Liver (tissue), 7 donors: ENCODE measurements at regions not wholly inside any gene's neighbourhood (a gene's known extent, or its start where the extent isn't known, plus 50 kb on each side); places are given as distances from the start of the nearest gene placed in this dataset.

Experiments used
- DNase-seq: peaks from one replicate; pipeline ENCODE4 v3.0.0-alpha.2; 2017; ENCODE audit warnings: low spot score
- H3K27ac ChIP-seq, 2 donors: one replicate each; pipeline ENCODE4 v1.7.0; 2013; ENCODE audit warnings: inconsistent platforms in 2 of 2, low read length in 2 of 2, control low read depth in 1 of 2, low read depth in 1 of 2, mild to moderate bottlenecking in 1 of 2
- H3K27me3 ChIP-seq, 4 donors: one replicate each; pipeline versions ENCODE4 v1.6.1 to v1.7.0; 2013; ENCODE audit warnings: low read length in 3 of 4, inconsistent platforms in 1 of 4, mild to moderate bottlenecking in 1 of 4, moderate library complexity in 1 of 4; ENCODE audit not compliant: control insufficient read depth in 4 of 4, insufficient read depth in 4 of 4
- H3K36me3 ChIP-seq, 4 donors: one replicate each; pipeline versions ENCODE4 v1.6.1 to v1.7.0; 2013; ENCODE audit warnings: low read length in 3 of 4, mild to moderate bottlenecking in 3 of 4, low read depth in 1 of 4, moderate library complexity in 1 of 4; ENCODE audit not compliant: control insufficient read depth in 4 of 4, insufficient read depth in 3 of 4
- H3K4me1 ChIP-seq, 4 donors: one replicate each; pipeline versions ENCODE4 v1.6.1 to v1.7.0; 2013; ENCODE audit warnings: low read length in 3 of 4, mild to moderate bottlenecking in 3 of 4, moderate library complexity in 1 of 4; ENCODE audit not compliant: control insufficient read depth in 4 of 4, insufficient read depth in 4 of 4
- H3K4me3 ChIP-seq, 3 donors: one replicate each; pipeline versions ENCODE4 v1.6.1 to v1.7.0; 2013; ENCODE audit warnings: low read length in 3 of 3, control low read depth in 1 of 3, low read depth in 1 of 3, mild to moderate bottlenecking in 1 of 3
- H3K9ac ChIP-seq, 2 donors: one replicate each; pipeline ENCODE4 v1.7.0; 2013; ENCODE audit warnings: low read length in 2 of 2, mild to moderate bottlenecking in 2 of 2, moderate library complexity in 2 of 2, control low read depth in 1 of 2, low read depth in 1 of 2
- H3K9me3 ChIP-seq, 4 donors: one replicate each; pipeline versions ENCODE4 v1.6.1 to v1.7.0; 2013; ENCODE audit warnings: low read length in 3 of 4; ENCODE audit not compliant: control insufficient read depth in 4 of 4
- EGR1 ChIP-seq, 2 donors: IDR thresholded peaks; 2 replicates each; pipeline ENCODE4 v1.6.1; 2016 to 2018; ENCODE audit warnings: antibody characterized with exemption in 2 of 2, low read depth in 2 of 2
- FOXA1 ChIP-seq: IDR thresholded peaks from 2 replicates; pipeline ENCODE4 v1.6.1; 2016; ENCODE audit warnings: antibody characterized with exemption
- FOXA2 ChIP-seq: IDR thresholded peaks from 2 replicates; pipeline ENCODE4 v1.6.1; 2016; ENCODE audit warnings: antibody characterized with exemption
- RXRA ChIP-seq, 2 donors: IDR thresholded peaks; 2 replicates each; pipeline ENCODE4 v1.6.1; 2017 to 2018; ENCODE audit warnings: antibody characterized with exemption in 2 of 2, mild to moderate bottlenecking in 1 of 2
- YY1 ChIP-seq: IDR thresholded peaks from 2 replicates; pipeline ENCODE4 v1.6.1; 2016; ENCODE audit warnings: antibody characterized with exemption, mild to moderate bottlenecking
- ZBTB33 ChIP-seq: IDR thresholded peaks from 2 replicates; pipeline ENCODE4 v1.6.1; 2016; ENCODE audit warnings: antibody characterized with exemption
- whole genome bisulfite sequencing: extraction: QIAGEN DNeasy Blood & Tissue Kit; methylation state at CpG from one replicate; pipeline ENCODE4 v1.1.7; 2013; 5-methylcytosine and 5-hydroxymethylcytosine counted together
- TF ChIP-seq, protein P1 (sequence below): IDR thresholded peaks from 2 replicates; pipeline ENCODE4 v1.6.1; 2016; ENCODE audit warnings: antibody characterized with exemption
- TF ChIP-seq, protein P2 (sequence below): IDR thresholded peaks from 2 replicates; pipeline ENCODE4 v1.6.1; 2016; ENCODE audit warnings: antibody characterized with exemption
- donor health status: healthy.
- donor health status: healthy.
- donor health status: healthy.
- donor health status: healthy.

- no peak overlapping the region for H3K4me3 ChIP-seq
- no peaks in the 10 kb centered on the region for H3K36me3 ChIP-seq
- no peaks in the 10 kb centered on the region for H3K9me3 ChIP-seq
- no peaks in the 10 kb centered on the region for H3K4me1 ChIP-seq
- peaks cover 0 to 2% (median 0%) of the 10 kb centered on the region in 4 donors for H3K27me3 ChIP-seq
- H3K27ac ChIP-seq: no peak overlapping the region
- WGBS: 70% methylated on average over 3 of the region's 3 CpGs
- H3K9ac ChIP-seq: no peak overlapping the region
- DNase-seq: no peak
- TF ChIP-seq, protein P1, sequence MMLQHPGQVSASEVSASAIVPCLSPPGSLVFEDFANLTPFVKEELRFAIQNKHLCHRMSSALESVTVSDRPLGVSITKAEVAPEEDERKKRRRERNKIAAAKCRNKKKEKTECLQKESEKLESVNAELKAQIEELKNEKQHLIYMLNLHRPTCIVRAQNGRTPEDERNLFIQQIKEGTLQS: no peak
- no peak for TF ChIP-seq EGR1 (IDR thresholded peaks at IDR 0.05; ENCODE audit: low read depth in 2 of 2)
Measured at GRCh38 chr13:104315606-104316005, 1249.4 kb upstream of the SLC10A2 start.

- H3K9me3 ChIP-seq: no peaks in the 10 kb centered on the region
- H3K4me3 ChIP-seq: no peak overlapping the region
- H3K36me3 ChIP-seq: no peaks in the 10 kb centered on the region
- no peaks in the 10 kb centered on the region for H3K4me1 ChIP-seq
- H3K9ac ChIP-seq: no peak overlapping the region
- 77% methylated on average over 3 of the region's 3 CpGs for WGBS
- no peak for DNase-seq
- no peak overlapping the region for H3K27ac ChIP-seq
- TF ChIP-seq FOXA2 (no peak), ZBTB33 (no peak)
- TF ChIP-seq, protein P2, sequence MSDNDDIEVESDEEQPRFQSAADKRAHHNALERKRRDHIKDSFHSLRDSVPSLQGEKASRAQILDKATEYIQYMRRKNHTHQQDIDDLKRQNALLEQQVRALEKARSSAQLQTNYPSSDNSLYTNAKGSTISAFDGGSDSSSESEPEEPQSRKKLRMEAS: no peak
- peaks cover 0 to 2% (median 0%) of the 10 kb centered on the region in 4 donors for H3K27me3 ChIP-seq
Measured at GRCh38 chr13:104314926-104315535, 1248.8 kb upstream of the SLC10A2 start.

GRCh38 chr13:104314321-104314720, 1248.1 kb upstream of the SLC10A2 start:
- H3K9me3 ChIP-seq: no peaks in the 10 kb centered on the region
- peaks cover 0 to 2% (median 0%) of the 10 kb centered on the region in 4 donors for H3K27me3 ChIP-seq
- no peak overlapping the region for H3K4me3 ChIP-seq
- no peak for DNase-seq
- TF ChIP-seq ZBTB33: no peak
- TF ChIP-seq FOXA1: no peak
- no peak for TF ChIP-seq RXRA (IDR thresholded peaks at IDR 0.05)
- TF ChIP-seq, protein P1: no peak
- TF ChIP-seq YY1: no peak
- no peaks in the 10 kb centered on the region for H3K4me1 ChIP-seq
- WGBS: 58% methylated on average over 1 of the region's 1 CpG
- no peaks in the 10 kb centered on the region for H3K36me3 ChIP-seq
- H3K9ac ChIP-seq: no peak overlapping the region
- H3K27ac ChIP-seq: no peak overlapping the region
